HEK293T (cell line): ENCODE measurements at regions not wholly inside any gene's neighbourhood (a gene's known extent, or its start where the extent isn't known, plus 50 kb on each side); places are given as distances from the start of the nearest gene placed in this dataset.

ENCODE experiments used
- BHLHE40 ChIP-seq: fragments of 450-650 bp; IDR thresholded peaks from 2 replicates; pipeline ENCODE4 v1.6.1; 2016; ENCODE audit warnings: mild to moderate bottlenecking, moderate library complexity, borderline replicate concordance
- FOXA1 ChIP-seq: fragments of 450-650 bp; IDR thresholded peaks from 2 replicates; pipeline ENCODE4 v1.6.1; 2016; ENCODE audit warnings: mild to moderate bottlenecking
- FOXK2 ChIP-seq: fragments of 450-650 bp; IDR thresholded peaks from 2 replicates; pipeline ENCODE4 v1.6.1; 2016; ENCODE audit warnings: mild to moderate bottlenecking
- FOXM1 ChIP-seq: fragments of 450-650 bp; IDR thresholded peaks from 2 replicates; pipeline ENCODE4 v1.6.1; 2017; ENCODE audit warnings: mild to moderate bottlenecking, borderline replicate concordance
- HDGF ChIP-seq: fragments of 450-650 bp; IDR thresholded peaks from 2 replicates; pipeline ENCODE4 v1.6.1; 2017; ENCODE audit warnings: antibody characterized with exemption, borderline replicate concordance
- L3MBTL2 ChIP-seq: fragments of 450-650 bp; conservative IDR thresholded peaks from 2 replicates; pipeline ENCODE4 v1.6.1; 2016; ENCODE audit warnings: mild to moderate bottlenecking
- NFRKB ChIP-seq: fragments of 450-650 bp; IDR thresholded peaks from 2 replicates; pipeline ENCODE4 v1.6.1; 2016; ENCODE audit warnings: mild to moderate bottlenecking, moderate library complexity
- PKNOX1 ChIP-seq: fragments of 450-650 bp; IDR thresholded peaks from 2 replicates; pipeline ENCODE4 v1.6.1; 2016
- SP1 ChIP-seq: fragments of 450-650 bp; IDR thresholded peaks from 2 replicates; pipeline ENCODE4 v1.6.1; 2017
- TARDBP ChIP-seq: fragments of 450-650 bp; IDR thresholded peaks from 2 replicates; pipeline ENCODE4 v1.6.1; 2016

GRCh38 chr10:70985824-70986622 is 97.7 kb upstream of the PCBD1 start:
- no peak for TF ChIP-seq PKNOX1
- no peak for TF ChIP-seq NFRKB
- no peak for TF ChIP-seq TARDBP
- TF ChIP-seq FOXK2 = no peak
- no peak for TF ChIP-seq SP1
- TF ChIP-seq HDGF = no peak
- no peak for TF ChIP-seq L3MBTL2
- TF ChIP-seq FOXA1 = no peak
- no peak for TF ChIP-seq BHLHE40
- no peak for TF ChIP-seq FOXM1
